SKM-1 (cell line): ENCODE measurements at regions not wholly inside any gene's neighbourhood (a gene's known extent, or its start where the extent isn't known, plus 50 kb on each side); places are given as distances from the start of the nearest gene placed in this dataset.
"Not testable (repeated sequence)": the region's sequence is repeated elsewhere in the genome, so short reads cannot be mapped to it uniquely, and the experiment has no call there.

Experiments
- DNase-seq: peaks from one replicate; lab custom pipeline; 2025; ENCODE audit not compliant: unreplicated experiment; lab: John Stamatoyannopoulos, UW

DNA sequence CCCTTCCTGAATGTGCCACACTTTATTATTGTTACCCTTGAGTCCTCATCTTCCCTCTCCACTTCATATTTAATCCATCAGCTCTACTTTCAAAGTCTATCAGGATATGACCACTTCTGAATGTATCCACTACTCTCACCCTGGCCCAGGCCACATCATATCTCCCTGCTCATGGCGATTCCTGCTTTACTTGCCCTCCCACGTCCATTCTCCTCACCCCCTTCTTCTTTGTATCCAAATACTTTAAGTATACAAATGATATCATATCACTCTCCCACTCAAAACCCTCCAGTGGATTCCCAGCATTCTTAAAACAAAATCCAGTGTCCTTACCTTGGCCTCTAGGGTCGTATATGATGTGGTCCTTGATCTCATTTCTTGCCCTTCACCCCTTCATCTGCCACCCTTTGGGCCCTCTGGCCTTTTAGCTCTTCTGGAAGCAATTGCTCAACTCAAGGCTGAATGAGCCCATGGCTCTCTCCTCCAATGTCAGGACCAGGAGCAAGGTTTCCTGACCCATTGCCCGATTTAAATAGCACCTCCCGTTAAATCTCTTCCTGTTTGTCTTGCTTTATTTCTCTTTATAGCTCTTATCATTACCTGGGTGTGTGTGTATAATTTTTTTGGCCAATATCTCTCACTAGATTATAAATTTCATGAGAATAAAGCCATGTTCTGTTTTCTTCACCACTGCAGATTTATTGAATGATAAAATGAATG lies 205.9 kb upstream of the ECI2 start:
- no peak for DNase-seq

DNA sequence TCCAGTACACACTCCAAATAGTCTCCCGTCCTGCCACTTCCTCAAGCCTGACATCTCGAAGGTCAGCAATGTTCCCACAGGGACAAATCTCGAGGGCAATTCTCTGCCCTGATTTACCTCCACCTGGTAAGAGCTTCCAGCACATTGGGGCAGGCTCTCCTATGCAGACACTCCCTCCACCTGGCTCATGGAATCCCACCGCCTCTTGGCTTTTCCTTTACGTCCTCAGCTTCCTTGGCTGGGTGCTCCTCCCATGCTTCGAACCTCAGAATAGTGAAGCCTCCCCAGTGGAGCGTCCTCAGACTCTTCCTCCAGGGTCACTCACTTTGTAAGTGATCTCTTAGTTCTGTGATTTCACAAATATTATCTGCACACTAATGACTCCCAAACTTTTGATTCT lies 205.2 kb upstream of the ECI2 start:
- no peak for DNase-seq

DNA sequence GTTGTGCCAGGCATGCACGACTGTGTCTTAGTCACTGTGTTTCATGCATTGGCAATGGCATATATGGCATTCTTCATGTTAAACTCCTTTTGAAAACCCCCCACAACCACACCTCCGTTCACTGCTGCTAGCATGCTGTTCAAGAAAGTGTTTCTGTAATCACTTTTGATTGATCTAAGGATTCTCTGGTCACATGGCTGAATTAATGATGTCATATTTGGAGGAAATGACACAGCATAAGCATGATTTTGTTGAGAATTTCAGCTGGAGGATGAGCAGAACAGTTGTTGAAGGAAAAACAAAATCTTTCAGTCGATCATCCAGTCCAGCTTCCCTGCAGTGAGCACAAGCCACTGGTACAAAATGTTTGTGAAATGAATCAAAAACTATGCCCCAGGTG lies 203.5 kb upstream of the ECI2 start:
- DNase-seq = no peak

DNA sequence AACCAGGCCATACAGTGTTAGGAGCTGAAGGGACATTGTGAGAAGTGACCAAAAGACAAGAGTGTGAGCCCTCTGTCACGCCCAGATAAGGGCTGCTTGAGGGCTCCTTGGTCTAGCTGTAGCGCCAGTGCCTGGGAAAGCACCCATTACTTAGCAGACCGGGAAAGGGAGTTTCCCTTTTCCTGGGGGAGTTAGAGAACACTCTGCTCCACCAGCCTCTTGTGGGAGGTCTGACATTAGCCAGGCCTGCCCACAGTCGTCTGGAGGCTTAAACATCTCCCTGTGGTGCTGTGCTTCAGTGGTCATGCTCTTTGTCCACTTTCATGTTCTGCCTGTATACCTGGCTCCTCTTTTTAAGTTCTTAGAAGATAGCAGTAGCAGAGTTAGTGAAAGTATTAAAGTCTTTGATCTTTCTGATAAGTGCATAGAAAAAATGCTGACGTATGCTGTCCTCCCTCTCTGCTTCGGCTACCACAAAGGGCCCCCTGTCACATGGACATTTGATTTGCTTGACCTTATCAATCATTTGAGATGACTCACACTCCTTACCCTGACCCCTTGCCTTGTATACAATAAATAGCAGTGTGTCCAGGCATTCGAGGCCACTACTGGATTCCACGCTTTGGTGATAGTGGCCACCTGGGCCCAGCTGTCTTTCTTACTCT lies 201.5 kb upstream of the ECI2 start:
- DNase-seq = no peak

- DNase-seq = no peak
These were observed 200.7 kb upstream of the ECI2 start for GRCh38 chr6:4336084-4336483.

DNA sequence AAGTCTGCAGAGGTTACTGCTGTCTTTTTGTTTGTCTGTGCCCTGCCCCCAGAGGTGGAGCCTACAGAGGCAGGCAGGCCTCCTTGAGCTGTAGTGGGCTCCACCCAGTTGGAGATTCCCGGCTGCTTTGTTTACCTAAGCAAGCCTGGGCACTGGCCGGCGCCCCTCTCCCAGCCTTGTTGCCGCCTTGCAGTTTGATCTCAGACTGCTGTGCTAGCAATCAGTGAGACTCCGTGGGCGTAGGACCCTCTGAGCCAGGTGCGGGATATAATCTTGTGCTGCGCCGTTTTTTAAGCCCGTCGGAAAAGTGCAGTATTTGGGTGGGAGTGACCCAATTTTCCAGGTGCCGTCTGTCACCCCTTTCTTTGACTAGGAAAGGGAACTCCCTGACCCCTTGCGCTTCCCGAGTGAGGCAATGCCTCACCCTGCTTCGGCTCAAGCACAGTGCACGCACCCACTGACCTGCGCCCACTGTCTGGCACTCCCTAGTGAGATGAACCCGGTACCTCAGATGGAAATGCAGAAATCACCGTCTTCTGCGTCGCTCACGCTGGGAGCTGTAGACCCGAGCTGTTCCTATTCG lies 198.9 kb upstream of the ECI2 start:
- not testable (repeated sequence) for DNase-seq

DNA sequence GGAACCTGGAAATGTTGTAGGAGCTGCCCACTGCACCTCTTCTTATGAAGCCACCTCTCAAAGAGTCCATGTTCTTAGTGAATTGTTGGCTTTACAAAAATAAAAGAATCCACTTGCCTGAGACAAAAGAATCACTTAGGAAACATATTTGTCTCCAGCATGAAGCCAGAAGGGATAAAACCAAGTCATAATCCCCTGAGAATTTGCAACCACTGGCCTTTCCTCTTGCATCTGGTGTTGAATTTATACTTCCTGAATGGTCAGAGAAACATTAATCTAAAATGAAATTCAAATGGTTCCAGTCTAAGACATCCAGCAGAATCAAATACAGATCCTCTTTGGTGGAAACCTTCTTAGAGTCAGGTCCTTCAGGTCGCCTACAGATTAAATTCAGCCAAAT lies 192.5 kb upstream of the ECI2 start:
- DNase-seq = no peak

- DNase-seq = no peak
These were observed 189.4 kb upstream of the ECI2 start for GRCh38 chr6:4324746-4325145.

DNA sequence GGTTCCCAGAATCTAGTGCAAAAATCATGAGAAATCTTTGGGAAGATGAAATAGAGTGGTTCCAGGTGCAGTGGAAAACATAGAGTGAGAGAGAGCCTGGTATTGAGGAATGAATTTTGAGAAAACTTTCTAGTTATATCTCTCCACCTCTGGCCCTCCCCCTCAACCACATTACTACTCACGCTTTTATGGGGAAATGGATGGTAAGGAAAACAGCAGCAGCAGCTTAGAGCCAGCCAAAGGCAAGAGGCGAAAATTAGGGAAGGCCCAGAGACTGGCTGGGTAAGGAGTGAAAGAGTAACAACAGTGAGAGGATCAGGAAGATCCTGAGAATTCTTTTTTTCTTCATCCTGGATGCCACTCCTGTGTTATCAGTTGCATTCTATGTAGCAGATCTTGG lies 187.9 kb upstream of the ECI2 start:
- DNase-seq = no peak

DNA sequence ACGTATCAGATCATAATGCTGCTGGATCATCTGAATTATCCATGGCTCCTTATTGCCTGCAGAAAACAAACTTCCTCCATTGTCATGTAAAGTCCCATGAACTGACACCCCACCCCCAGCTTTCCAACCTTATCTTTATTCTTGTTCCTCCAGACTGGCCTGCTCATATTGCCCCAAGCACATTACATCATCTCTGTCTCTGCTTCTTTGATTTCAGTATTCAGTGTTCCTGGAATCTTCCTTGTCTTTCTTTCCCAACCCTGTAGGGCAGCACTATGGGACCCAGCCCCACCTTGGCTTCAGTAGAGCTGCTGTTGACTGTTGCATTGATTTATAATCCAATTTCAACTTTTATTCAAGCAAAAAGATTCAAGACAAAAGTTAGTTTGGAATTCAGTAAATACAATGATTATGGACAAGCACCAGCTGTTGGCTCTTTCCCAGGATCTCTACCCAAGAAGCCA lies 187.5 kb upstream of the ECI2 start:
- DNase-seq = no peak

GRCh38 chr6:4322134-4322845 lies 186.9 kb upstream of the ECI2 start:
- no peak for DNase-seq

GRCh38 chr6:4320860-4321259 lies 185.5 kb upstream of the ECI2 start:
- no peak for DNase-seq

DNA sequence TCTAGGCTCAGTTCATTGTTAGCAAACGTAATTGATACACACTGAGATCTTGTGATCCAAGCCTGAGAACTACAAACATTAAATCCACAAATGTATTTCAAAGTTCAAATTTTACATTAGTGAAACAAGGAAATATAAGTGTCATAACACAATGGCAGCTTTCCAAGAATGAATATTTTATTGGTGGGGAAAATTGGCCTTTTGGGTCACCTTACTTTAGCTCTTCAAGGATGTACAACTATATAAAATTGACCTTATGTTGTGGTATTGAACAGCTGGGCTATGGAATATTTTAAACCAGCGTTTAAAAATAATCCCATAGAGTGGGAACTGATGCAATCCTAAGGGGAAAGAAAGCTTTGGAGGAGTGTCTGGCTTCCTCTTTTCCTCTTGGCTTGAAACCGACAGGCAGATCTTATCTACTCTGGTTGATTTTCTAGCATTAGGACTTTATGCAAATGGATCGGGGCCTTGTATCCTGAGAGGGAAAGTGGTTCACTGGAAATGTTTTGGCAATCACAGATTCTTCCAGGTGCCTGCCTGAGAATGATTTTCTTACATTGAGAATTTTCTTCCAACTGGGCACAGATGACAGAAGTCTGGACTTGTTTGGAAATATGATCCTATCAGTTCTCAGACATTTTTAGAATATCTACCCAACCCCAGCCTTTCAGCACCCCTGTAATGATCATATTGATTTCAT lies 184.8 kb upstream of the ECI2 start:
- DNase-seq = peak; percentile 12

- DNase-seq = no peak
These were observed 182.9 kb upstream of the ECI2 start for GRCh38 chr6:4318321-4318720.

- peak; percentile 61 for DNase-seq
These were observed 181.6 kb upstream of the ECI2 start for GRCh38 chr6:4316867-4317400.

- DNase-seq = no peak
These were observed 178.9 kb upstream of the ECI2 start for GRCh38 chr6:4314201-4314707.

- DNase-seq = no peak
These were observed 177.8 kb upstream of the ECI2 start for GRCh38 chr6:4313044-4313686.

DNA sequence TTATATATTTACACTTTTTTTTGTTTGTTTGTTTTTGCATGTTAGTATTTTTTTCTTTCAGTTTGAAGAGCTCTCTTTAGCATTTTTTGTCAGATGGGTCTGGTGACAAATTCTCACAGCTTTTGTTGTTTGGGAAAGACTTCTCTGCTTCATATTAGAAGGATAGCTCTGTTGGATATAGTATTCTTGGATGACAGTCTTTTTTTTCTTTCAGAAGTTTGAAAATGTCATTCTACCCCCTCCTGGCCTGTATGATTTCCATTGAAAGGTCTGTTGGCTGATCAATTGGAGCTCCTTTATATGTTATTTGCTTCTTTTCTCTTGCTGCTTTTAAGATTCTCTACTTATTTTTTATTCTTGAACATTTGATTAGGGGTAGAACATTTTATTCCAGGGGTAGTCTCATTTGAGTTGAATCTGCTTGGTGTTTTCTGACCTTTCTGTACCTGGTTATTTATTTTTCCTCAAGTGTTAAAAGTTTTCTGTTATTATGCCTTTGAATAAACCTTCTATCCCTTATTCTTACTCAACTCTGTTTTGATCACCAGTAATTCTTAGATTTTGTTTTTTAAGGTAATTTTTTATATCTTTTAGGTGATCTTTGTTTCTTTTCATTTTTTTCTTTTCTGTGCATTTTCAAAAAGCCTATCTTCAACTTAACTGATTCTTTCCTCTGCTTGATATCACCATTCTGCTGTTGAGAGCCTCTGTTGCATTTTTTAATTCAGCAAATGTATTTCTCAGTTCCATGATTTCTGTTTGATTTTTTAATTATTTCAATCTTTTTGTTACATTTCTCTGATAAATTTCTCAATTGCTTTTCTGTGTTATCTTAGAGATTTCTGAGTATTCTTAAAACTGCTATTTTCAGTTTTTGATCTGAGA lies 176.8 kb upstream of the ECI2 start:
- no peak for DNase-seq

GRCh38 chr6:4309540-4309939 lies 174.2 kb upstream of the ECI2 start:
- DNase-seq = no peak
